Neural cell (in vitro differentiated cells): ENCODE measurements at regions not wholly inside any gene's neighbourhood (a gene's known extent, or its start where the extent isn't known, plus 50 kb on each side); places are given as distances from the start of the nearest gene placed in this dataset.

Experiments used
- H2AFZ ChIP-seq: fragments of 200-600, 300-800 bp; sonication (generic), shearing (Covaris generic); 2 replicates; pipeline ENCODE4 v1.6.0; 2014; ENCODE audit warnings: low read depth, mild to moderate bottlenecking, antibody characterized with exemption, low read length, moderate library complexity
- H3F3A ChIP-seq: fragments of 200-600 bp; shearing (Covaris generic); 2 replicates; pipeline ENCODE4 v1.6.1; 2016; ENCODE audit warnings: mild to moderate bottlenecking, moderate library complexity, mixed read lengths, antibody characterized with exemption, low read length; ENCODE audit not compliant: insufficient read depth, poor library complexity, severe bottlenecking
- H3K27ac ChIP-seq: fragments of 200-600, 300-800 bp; sonication (generic), shearing (Covaris generic); 2 replicates; pipeline ENCODE4 v1.5.1; 2014; ENCODE audit warnings: mild to moderate bottlenecking, low read length, moderate library complexity
- H3K27me3 ChIP-seq: fragments of 300-800, 200-600 bp; sonication (generic), shearing (Covaris generic); 2 replicates; pipeline ENCODE4 v1.6.0; 2014; ENCODE audit warnings: mild to moderate bottlenecking, low read depth, low read length, moderate library complexity; ENCODE audit not compliant: insufficient read depth
- H3K36me3 ChIP-seq: fragments of 300-800, 200-600 bp; sonication (generic), shearing (Covaris generic); 2 replicates; pipeline ENCODE4 v1.5.1; 2014; ENCODE audit warnings: mild to moderate bottlenecking, antibody characterized with exemption, low read length, moderate library complexity; ENCODE audit not compliant: insufficient read depth
- H3K4me2 ChIP-seq: fragments of 300-800, 200-600 bp; sonication (generic), shearing (Covaris generic); 2 replicates; pipeline ENCODE4 v1.6.0; 2014; ENCODE audit warnings: mild to moderate bottlenecking, low read length
- H3K4me3 ChIP-seq: fragments of 300-800, 200-600 bp; sonication (generic), shearing (Covaris generic); 2 replicates; pipeline ENCODE4 v1.5.1; 2014; ENCODE audit warnings: mild to moderate bottlenecking, low read length, moderate library complexity
- H3K79me2 ChIP-seq: fragments of 200-600 bp; shearing (Covaris generic); replicated peaks from 2 replicates; pipeline ENCODE4 v1.6.0; 2014; ENCODE audit warnings: mild to moderate bottlenecking, low read length, moderate library complexity; ENCODE audit not compliant: insufficient read depth
- H3K9ac ChIP-seq: fragments of 300-800, 200-600 bp; sonication (generic), shearing (Covaris generic); 2 replicates; pipeline ENCODE4 v1.6.1; 2016; ENCODE audit warnings: mild to moderate bottlenecking, low read length, mixed read lengths
- H3K9me2 ChIP-seq: fragments of 200-600 bp; shearing (Covaris generic); 2 replicates; pipeline ENCODE4 v1.6.1; 2016; ENCODE audit warnings: mild to moderate bottlenecking, low read length, mixed read lengths; ENCODE audit not compliant: insufficient read depth
- H3K9me3 ChIP-seq: fragments of 200-600, 300-800 bp; sonication (generic), shearing (Covaris generic); 2 replicates; pipeline ENCODE4 v1.6.1; 2016; ENCODE audit warnings: mild to moderate bottlenecking, mixed run types, low read length, moderate library complexity, mixed read lengths
- H4K20me1 ChIP-seq: fragments of 200-600 bp; shearing (Covaris generic); 2 replicates; pipeline ENCODE4 v1.6.1; 2016; ENCODE audit warnings: mild to moderate bottlenecking, mixed run types; ENCODE audit not compliant: insufficient read depth
- EP300 ChIP-seq: fragments of 450-650 bp; conservative IDR thresholded peaks from 2 replicates; pipeline ENCODE4 v1.6.1; 2014; ENCODE audit warnings: antibody characterized with exemption, mild to moderate bottlenecking, moderate library complexity; ENCODE audit not compliant: poor library complexity, severe bottlenecking
- MXI1 ChIP-seq: fragments of 450-650 bp; conservative IDR thresholded peaks from 2 replicates; pipeline ENCODE4 v1.6.1; 2014; ENCODE audit warnings: antibody characterized with exemption, mild to moderate bottlenecking; ENCODE audit not compliant: poor library complexity, severe bottlenecking
- POLR2AphosphoS5 ChIP-seq: IDR thresholded peaks from 2 replicates; pipeline ENCODE4 v1.6.1; 2012
- RAD21 ChIP-seq: fragments of 450-650 bp; conservative IDR thresholded peaks from 2 replicates; pipeline ENCODE4 v1.6.1; 2014; ENCODE audit warnings: antibody characterized with exemption, mild to moderate bottlenecking, moderate library complexity
- REST ChIP-seq: IDR thresholded peaks from 2 replicates; pipeline ENCODE4 v1.6.1; 2012; ENCODE audit warnings: borderline replicate concordance
- SMC3 ChIP-seq: fragments of 450-650 bp; conservative IDR thresholded peaks from 2 replicates; pipeline ENCODE4 v1.6.1; 2014; ENCODE audit warnings: antibody characterized with exemption, mild to moderate bottlenecking, moderate library complexity; ENCODE audit not compliant: poor library complexity
- TAF1 ChIP-seq: IDR thresholded peaks from 2 replicates; pipeline ENCODE4 v1.6.1; 2012; ENCODE audit warnings: low read depth
- TF ChIP-seq, protein P1 (sequence below): fragments of 450-650 bp; IDR thresholded peaks from 2 replicates; pipeline ENCODE4 v1.5.1; 2014; ENCODE audit warnings: antibody characterized with exemption, mild to moderate bottlenecking, moderate library complexity; ENCODE audit not compliant: poor library complexity, severe bottlenecking

DNA sequence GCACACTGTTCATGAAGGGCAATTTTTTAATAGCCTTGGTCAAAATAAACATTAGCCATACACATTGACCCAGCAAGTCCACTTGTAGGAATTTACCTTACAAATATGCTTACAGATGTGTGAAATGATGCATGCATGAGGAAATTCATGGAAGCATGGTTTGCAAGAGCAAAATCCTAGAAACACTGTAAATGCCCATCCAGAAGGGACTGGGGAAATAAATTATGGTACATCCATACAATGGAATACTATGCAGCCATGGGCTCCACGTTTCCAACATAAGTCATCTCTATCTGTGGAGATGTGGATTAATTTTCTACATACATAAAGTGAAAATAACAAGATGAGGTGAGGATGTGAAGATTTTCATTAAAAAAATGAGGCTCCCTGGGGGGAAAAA is 99.1 kb downstream of the NPY start:
- Histone ChIP-seq H3K36me3 (no peaks in the 10 kb centered on the region), H3K4me3 (no peak overlapping the region), H3K79me2 (no peaks in the 10 kb centered on the region), H3K9ac (no peak overlapping the region), H3F3A (no peaks in the 10 kb centered on the region), H3K9me3 (no peaks in the 10 kb centered on the region), H3K27me3 (no peaks in the 10 kb centered on the region), H4K20me1 (no peaks in the 10 kb centered on the region), H2AFZ (no peak overlapping the region), H3K27ac (no peak overlapping the region), H3K9me2 (no peaks in the 10 kb centered on the region), H3K4me2 (no peak overlapping the region)
- TF ChIP-seq, protein P1, sequence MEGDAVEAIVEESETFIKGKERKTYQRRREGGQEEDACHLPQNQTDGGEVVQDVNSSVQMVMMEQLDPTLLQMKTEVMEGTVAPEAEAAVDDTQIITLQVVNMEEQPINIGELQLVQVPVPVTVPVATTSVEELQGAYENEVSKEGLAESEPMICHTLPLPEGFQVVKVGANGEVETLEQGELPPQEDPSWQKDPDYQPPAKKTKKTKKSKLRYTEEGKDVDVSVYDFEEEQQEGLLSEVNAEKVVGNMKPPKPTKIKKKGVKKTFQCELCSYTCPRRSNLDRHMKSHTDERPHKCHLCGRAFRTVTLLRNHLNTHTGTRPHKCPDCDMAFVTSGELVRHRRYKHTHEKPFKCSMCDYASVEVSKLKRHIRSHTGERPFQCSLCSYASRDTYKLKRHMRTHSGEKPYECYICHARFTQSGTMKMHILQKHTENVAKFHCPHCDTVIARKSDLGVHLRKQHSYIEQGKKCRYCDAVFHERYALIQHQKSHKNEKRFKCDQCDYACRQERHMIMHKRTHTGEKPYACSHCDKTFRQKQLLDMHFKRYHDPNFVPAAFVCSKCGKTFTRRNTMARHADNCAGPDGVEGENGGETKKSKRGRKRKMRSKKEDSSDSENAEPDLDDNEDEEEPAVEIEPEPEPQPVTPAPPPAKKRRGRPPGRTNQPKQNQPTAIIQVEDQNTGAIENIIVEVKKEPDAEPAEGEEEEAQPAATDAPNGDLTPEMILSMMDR, result no peak
- no peak for TF ChIP-seq POLR2AphosphoS5
- no peak for TF ChIP-seq REST
- no peak for TF ChIP-seq SMC3

DNA sequence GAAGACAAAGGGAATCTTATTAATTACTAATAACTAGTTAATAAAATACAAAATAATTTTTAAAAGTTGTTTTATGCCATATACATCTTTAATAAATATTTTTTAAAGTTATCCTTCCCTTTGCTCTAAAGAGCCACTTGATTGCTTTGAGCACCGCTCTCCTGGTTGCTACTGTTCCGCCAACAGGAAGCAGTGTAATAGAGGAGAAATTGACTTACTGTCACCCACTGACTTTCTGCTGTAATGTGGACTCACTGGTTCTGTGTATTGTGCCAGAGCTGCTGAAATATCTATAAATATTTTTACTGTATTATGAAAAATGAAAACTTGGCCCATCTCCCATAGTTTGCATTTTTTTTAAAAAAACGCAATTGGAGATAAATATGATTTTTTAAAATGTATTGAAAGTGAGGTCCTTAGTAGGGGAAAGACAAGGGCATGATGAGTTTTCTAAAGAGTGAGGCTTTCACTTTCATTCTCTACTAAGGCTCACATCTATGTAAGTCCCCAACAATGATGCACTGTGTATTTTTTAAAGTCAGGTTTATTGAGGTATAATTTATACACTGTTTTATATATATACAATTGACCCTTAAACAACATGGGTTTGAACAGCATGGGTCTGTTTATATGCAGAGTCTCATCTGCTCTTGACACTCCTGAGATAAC is 100.5 kb downstream of the NPY start:
- no peaks in the 10 kb centered on the region for H3F3A ChIP-seq
- no peaks in the 10 kb centered on the region for H3K27me3 ChIP-seq
- no peaks in the 10 kb centered on the region for H3K9me3 ChIP-seq
- no peaks in the 10 kb centered on the region for H3K79me2 ChIP-seq
- no peak overlapping the region for H3K4me2 ChIP-seq
- TF ChIP-seq RAD21, result no peak
- H3K4me3 ChIP-seq, result no peak overlapping the region
- no peak overlapping the region for H3K27ac ChIP-seq
- H3K36me3 ChIP-seq, result no peaks in the 10 kb centered on the region
- H2AFZ ChIP-seq, result no peak overlapping the region
- no peak overlapping the region for H3K9ac ChIP-seq
- H3K9me2 ChIP-seq, result no peaks in the 10 kb centered on the region
- H4K20me1 ChIP-seq, result no peaks in the 10 kb centered on the region

DNA sequence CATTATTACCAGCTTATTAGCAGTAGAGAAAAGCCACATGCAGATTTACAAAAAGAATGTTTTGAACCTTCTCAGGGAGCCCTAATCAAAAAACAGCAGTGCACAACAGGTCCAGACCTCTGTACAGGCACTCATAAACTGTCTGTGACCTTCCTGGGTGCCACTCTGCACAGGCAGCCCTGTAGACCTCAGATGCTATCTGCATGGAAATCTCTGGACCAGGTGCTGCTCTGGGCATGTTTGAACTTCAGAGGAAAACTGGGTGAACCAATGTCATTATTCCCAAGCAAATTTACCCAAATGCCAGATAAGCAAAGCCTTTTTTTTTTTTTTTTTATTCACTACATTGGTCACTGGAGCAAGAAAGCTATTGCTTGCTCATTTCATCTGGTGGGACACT is 104.2 kb downstream of the NPY start:
- Histone ChIP-seq H3K27me3 (no peaks in the 10 kb centered on the region), H3F3A (no peaks in the 10 kb centered on the region), H3K4me2 (no peak overlapping the region), H3K9me2 (no peaks in the 10 kb centered on the region), H3K79me2 (no peaks in the 10 kb centered on the region), H4K20me1 (no peaks in the 10 kb centered on the region), H3K9ac (no peak overlapping the region), H3K4me3 (no peak overlapping the region), H3K9me3 (no peaks in the 10 kb centered on the region), H3K27ac (no peak overlapping the region), H3K36me3 (no peaks in the 10 kb centered on the region), H2AFZ (no peak overlapping the region)
- TF ChIP-seq TAF1 (no peak), RAD21 (no peak), POLR2AphosphoS5 (no peak), EP300 (no peak), MXI1 (no peak), SMC3 (no peak), REST (no peak)
- TF ChIP-seq, protein P1, result no peak
